Sciatic nerve (tissue), 2 donors: ENCODE measurements at regions not wholly inside any gene's neighbourhood (a gene's known extent, or its start where the extent isn't known, plus 50 kb on each side); places are given as distances from the start of the nearest gene placed in this dataset.
"Not testable (repeated sequence)": the region's sequence is repeated elsewhere in the genome, so short reads cannot be mapped to it uniquely, and the experiment has no call there.

Experiments
- ATAC-seq: fragments of 200-7000 bp; cut with Tn5 transposase; one replicate; pipeline ENCODE4 v1.9.1; 2020; ENCODE audit warnings: mild to moderate bottlenecking, moderate library complexity
- DNase-seq: peaks from one replicate; pipeline ENCODE4 v3.0.0-alpha.2; 2020; ENCODE audit warnings: low spot score
- intact Hi-C: fragments of 100-400 bp; cut with DNase I; formaldehyde crosslinking; loops from one replicate; pipeline ENCODE4 v1.14.2; 2022
- donor health status: DM: no; HTN: no; CAD: no.
- donor health status: DM: no; HTN: no; CAD: no.

- intact Hi-C loops, DNase-seq, ATAC-seq: not testable (repeated sequence)
These were observed 703.6 kb upstream of the CTNND2 start for GRCh38 chr5:12607817-12608216.

- intact Hi-C loops, result no loop called here
- DNase-seq, result no peak
- no peak for ATAC-seq
These were observed 688.0 kb upstream of the CTNND2 start for GRCh38 chr5:12592228-12592627.

GRCh38 chr5:12586406-12586805, 682.2 kb upstream of the CTNND2 start:
- no peak for ATAC-seq

GRCh38 chr5:12578803-12579202, 674.6 kb upstream of the CTNND2 start:
- DNase-seq, ATAC-seq, intact Hi-C loops: not testable (repeated sequence)

More at GRCh38 chr5:12586406-12586805, 682.2 kb upstream of the CTNND2 start:
- intact Hi-C loops, result no loop called here
- DNase-seq, result no peak

- ATAC-seq, intact Hi-C loops, DNase-seq: not testable (repeated sequence)
These were observed 672.7 kb upstream of the CTNND2 start for GRCh38 chr5:12576953-12577352.

GRCh38 chr5:12574298-12575093, 670.2 kb upstream of the CTNND2 start:
- intact Hi-C loops, ATAC-seq, DNase-seq: not testable (repeated sequence)

GRCh38 chr5:12573916-12574297, 669.7 kb upstream of the CTNND2 start:
- DNase-seq, intact Hi-C loops, ATAC-seq: not testable (repeated sequence)

GRCh38 chr5:12570688-12571087, 666.4 kb upstream of the CTNND2 start:
- ATAC-seq (no peak), DNase-seq (no peak)
- intact Hi-C loops, result no loop called here

GRCh38 chr5:12566441-12566840, 662.2 kb upstream of the CTNND2 start:
- DNase-seq (no peak), ATAC-seq (no peak)
- intact Hi-C loops, result no loop called here

- no peak for ATAC-seq
- intact Hi-C loops, result no loop called here
- no peak for DNase-seq
These were observed 652.8 kb upstream of the CTNND2 start for GRCh38 chr5:12557012-12557411.

- ATAC-seq, result no peak
- DNase-seq, result no peak
- intact Hi-C loops, result no loop called here
These were observed 621.9 kb upstream of the CTNND2 start for GRCh38 chr5:12526113-12526512.

- ATAC-seq, result no peak
- intact Hi-C loops, result no loop called here
- DNase-seq, result no peak
These were observed 617.9 kb upstream of the CTNND2 start for GRCh38 chr5:12522116-12522515.

GRCh38 chr5:12504983-12505382, 600.7 kb upstream of the CTNND2 start:
- DNase-seq, intact Hi-C loops, ATAC-seq: not testable (repeated sequence)

- ATAC-seq (no peak), DNase-seq (no peak)
- intact Hi-C loops, result no loop called here
These were observed 583.9 kb upstream of the CTNND2 start for GRCh38 chr5:12488161-12488560.

- ATAC-seq, result no peak
- intact Hi-C loops, result no loop called here
- DNase-seq, result no peak
These were observed 576.2 kb upstream of the CTNND2 start for GRCh38 chr5:12480487-12480886.

- no peak for ATAC-seq
- intact Hi-C loops, result no loop called here
- no peak for DNase-seq
These were observed 573.3 kb upstream of the CTNND2 start for GRCh38 chr5:12477554-12477953.

GRCh38 chr5:12467799-12468198, 563.6 kb upstream of the CTNND2 start:
- DNase-seq, result no peak

GRCh38 chr5:12460493-12461261, 556.4 kb upstream of the CTNND2 start:
- ATAC-seq (no peak), DNase-seq (no peak)
- intact Hi-C loops, result no loop called here

More at GRCh38 chr5:12467799-12468198, 563.6 kb upstream of the CTNND2 start:
- peak; percentile 22 for ATAC-seq
- intact Hi-C loops, result no loop called here

GRCh38 chr5:12459326-12459725, 555.1 kb upstream of the CTNND2 start:
- DNase-seq (no peak), ATAC-seq (no peak)
- intact Hi-C loops, result no loop called here

GRCh38 chr5:12419075-12419474, 514.8 kb upstream of the CTNND2 start:
- no peak for ATAC-seq
- intact Hi-C loops, result no loop called here
- DNase-seq, result no peak
